Stimulated activated naive CD8-positive, alpha-beta T cell treated with anti-CD3 and anti-CD28 coated beads, Interleukin-15, Interleukin-2, amounts not matched to agents 100 ng/mL and 50 ng/mL, for 24 hours (primary cell): ENCODE measurements at regions not wholly inside any gene's neighbourhood (a gene's known extent, or its start where the extent isn't known, plus 50 kb on each side); places are given as distances from the start of the nearest gene placed in this dataset.

Experiments used
- H3K27ac Mint-ChIP-seq: one replicate; pipeline ENCODE4 v1.8.0; 2021; ENCODE audit warnings: mild to moderate bottlenecking, mixed read lengths
- H3K27me3 Mint-ChIP-seq: one replicate; pipeline ENCODE4 v1.8.0; 2021; ENCODE audit warnings: mixed read lengths
- H3K36me3 Mint-ChIP-seq: one replicate; pipeline ENCODE4 v1.8.0; 2021; ENCODE audit warnings: low read depth, mixed read lengths
- H3K4me1 Mint-ChIP-seq: one replicate; pipeline ENCODE4 v1.8.0; 2021; ENCODE audit warnings: low read depth, mixed read lengths
- H3K4me3 Mint-ChIP-seq: one replicate; pipeline ENCODE4 v1.8.0; 2021; ENCODE audit warnings: mild to moderate bottlenecking, mixed read lengths
- H3K9me3 Mint-ChIP-seq: one replicate; pipeline ENCODE4 v1.8.0; 2021; ENCODE audit warnings: mixed read lengths

DNA sequence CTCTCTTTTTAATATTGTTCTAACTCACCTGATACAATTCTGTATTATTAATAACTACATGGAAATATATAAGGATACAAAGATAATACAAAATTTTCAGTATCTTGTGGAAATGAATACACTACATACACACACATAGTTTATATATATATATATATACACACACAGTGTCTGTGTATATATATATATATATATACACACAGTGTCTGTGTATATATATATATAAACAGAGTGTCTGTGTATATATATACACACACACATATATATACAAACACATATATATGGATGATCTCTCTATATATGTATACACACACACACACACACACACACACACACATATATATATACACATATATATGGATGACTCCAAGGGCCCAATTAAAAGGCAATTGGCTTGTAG lies 749.1 kb downstream of the DACH1 start:
- no peaks in the 10 kb centered on the region for H3K9me3 Mint-ChIP-seq
- no peaks in the 10 kb centered on the region for H3K27me3 Mint-ChIP-seq
- no peaks in the 10 kb centered on the region for H3K4me1 Mint-ChIP-seq
- H3K4me3 Mint-ChIP-seq = no peak overlapping the region
- H3K27ac Mint-ChIP-seq = no peak overlapping the region
- H3K36me3 Mint-ChIP-seq = no peaks in the 10 kb centered on the region

DNA sequence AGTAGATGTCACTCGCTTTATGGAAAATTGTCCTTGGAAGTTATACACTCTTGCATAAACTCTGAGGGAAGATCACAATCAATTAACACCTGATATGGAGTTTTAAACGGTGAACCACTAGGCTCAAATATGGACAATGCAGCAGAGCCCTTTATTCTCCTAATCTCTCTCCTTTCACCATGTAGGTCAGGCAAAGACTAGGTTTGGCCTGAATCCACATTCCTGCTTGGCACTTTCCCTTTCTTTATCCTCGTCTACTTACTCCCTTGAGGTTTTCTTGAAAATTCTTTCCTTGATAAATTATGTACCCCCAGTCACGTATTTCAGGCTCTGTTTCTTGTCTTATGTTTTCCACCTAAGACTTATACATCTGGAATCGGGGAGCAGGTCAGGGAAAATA lies 751.7 kb downstream of the DACH1 start:
- no peak overlapping the region for H3K4me3 Mint-ChIP-seq
- H3K27ac Mint-ChIP-seq = no peak overlapping the region
- H3K36me3 Mint-ChIP-seq = no peaks in the 10 kb centered on the region
- H3K4me1 Mint-ChIP-seq = no peaks in the 10 kb centered on the region
- no peaks in the 10 kb centered on the region for H3K27me3 Mint-ChIP-seq
- H3K9me3 Mint-ChIP-seq = no peaks in the 10 kb centered on the region

DNA sequence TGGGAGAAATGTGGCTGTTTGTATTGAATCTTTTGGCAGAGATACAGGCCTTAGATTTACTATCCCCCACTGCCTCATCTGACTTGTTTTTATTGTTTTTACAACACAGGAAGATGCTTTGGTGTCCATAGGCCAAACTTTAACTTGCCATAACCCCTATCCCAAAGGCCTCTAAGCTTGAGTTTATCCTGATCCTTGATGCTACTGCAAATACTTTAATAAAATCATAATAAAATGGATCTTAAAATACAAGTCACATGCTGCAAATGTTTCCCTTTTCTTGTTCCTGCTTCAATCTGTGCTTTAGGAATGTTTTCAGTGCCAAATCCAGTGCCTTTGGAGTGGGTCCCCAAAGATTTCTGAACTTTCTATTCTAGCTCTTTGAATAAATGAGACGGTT lies 770.6 kb downstream of the DACH1 start:
- H3K36me3 Mint-ChIP-seq = no peaks in the 10 kb centered on the region
- H3K4me1 Mint-ChIP-seq = no peaks in the 10 kb centered on the region
- no peaks in the 10 kb centered on the region for H3K27me3 Mint-ChIP-seq
- no peak overlapping the region for H3K4me3 Mint-ChIP-seq
- H3K9me3 Mint-ChIP-seq = peaks cover 8% of the 10 kb centered on the region
- no peak overlapping the region for H3K27ac Mint-ChIP-seq

DNA sequence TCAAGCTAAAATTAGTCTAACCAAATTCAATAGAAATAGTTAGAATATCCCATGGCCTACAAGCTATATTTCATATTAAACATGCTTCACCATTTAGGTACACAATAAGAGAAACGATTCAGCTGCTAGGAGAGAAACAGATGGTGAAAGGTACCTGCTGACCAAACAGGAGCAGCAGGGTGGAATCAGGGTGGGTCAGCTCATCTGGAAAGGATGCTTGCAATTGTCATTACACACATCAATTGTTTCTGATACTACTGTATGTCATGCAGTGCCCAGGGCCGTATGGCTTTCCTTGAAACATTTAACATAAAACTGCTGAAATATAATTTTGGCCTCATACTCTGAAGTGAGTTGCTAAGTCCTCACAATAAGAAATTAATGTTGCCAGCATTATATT lies 776.0 kb downstream of the DACH1 start:
- no peaks in the 10 kb centered on the region for H3K4me1 Mint-ChIP-seq
- H3K36me3 Mint-ChIP-seq = no peaks in the 10 kb centered on the region
- no peak overlapping the region for H3K27ac Mint-ChIP-seq
- no peaks in the 10 kb centered on the region for H3K27me3 Mint-ChIP-seq
- H3K4me3 Mint-ChIP-seq = no peak overlapping the region
- peaks cover 16% of the 10 kb centered on the region for H3K9me3 Mint-ChIP-seq

DNA sequence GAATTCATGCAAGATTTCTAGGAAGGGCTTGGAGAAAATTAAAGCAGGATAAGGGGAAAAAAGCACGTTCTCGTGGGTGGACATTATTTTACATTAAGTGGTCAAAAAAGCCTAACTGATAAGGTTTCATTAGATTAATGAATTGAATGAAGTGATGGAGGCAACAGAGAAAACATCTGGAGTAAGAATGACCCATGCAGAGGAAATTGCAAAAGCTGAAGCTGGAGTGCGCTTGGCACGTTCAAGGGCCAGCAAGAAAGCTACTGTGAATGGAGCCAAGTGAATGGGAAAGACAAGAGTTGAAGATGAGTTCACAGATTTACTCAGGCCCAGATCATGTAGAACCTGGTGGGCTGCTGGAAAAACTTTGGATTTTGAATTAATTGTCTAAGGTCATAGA lies 777.9 kb downstream of the DACH1 start:
- Mint-ChIP-seq H3K36me3 (no peaks in the 10 kb centered on the region), H3K27ac (no peak overlapping the region), H3K4me3 (no peak overlapping the region), H3K9me3 (peaks cover 12% of the 10 kb centered on the region), H3K27me3 (no peaks in the 10 kb centered on the region), H3K4me1 (no peaks in the 10 kb centered on the region)

DNA sequence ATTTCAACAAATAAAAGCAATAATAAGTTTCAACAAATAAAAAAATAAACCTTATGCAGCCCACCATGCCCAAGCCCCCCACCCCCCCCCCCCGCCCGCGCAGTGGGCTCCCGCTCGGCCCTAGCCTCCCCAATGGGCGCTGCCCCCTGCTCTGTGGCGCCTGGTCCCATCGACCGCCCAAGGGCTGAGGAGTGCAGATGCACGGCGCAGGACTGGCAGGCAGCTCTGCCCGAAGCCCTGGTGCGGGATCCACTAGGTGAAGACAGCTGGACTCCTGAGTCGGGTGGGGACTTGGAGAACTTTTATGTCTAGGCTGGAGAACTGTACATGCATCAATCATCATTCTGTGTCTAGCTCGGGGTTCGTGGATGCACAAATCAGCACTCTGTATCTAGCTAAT lies 779.6 kb downstream of the DACH1 start:
- Mint-ChIP-seq H3K9me3 (peaks cover 12% of the 10 kb centered on the region), H3K4me3 (no peak overlapping the region), H3K27me3 (no peaks in the 10 kb centered on the region), H3K27ac (no peak overlapping the region), H3K36me3 (no peaks in the 10 kb centered on the region), H3K4me1 (no peaks in the 10 kb centered on the region)

DNA sequence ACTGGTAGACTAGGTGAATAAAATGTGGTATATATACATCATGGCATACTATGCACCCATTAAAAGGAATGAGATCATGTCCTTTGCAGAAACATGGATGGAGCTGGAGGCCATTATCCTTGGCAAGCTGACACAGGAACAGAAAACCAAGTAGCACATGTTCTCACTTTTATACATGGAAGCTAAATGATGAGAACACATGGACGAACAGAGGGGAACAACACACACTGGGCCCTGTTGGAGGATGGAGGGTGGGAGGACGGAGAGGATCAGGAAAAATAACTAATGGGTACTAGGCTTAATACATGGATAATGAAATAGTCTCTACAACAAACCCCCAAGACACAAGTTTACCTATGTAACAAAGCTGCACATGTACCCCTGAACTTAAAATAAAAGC lies 780.0 kb downstream of the DACH1 start:
- Mint-ChIP-seq H3K9me3 (peaks cover 12% of the 10 kb centered on the region), H3K4me3 (no peak overlapping the region), H3K27me3 (no peaks in the 10 kb centered on the region), H3K27ac (no peak overlapping the region), H3K4me1 (no peaks in the 10 kb centered on the region), H3K36me3 (no peaks in the 10 kb centered on the region)

DNA sequence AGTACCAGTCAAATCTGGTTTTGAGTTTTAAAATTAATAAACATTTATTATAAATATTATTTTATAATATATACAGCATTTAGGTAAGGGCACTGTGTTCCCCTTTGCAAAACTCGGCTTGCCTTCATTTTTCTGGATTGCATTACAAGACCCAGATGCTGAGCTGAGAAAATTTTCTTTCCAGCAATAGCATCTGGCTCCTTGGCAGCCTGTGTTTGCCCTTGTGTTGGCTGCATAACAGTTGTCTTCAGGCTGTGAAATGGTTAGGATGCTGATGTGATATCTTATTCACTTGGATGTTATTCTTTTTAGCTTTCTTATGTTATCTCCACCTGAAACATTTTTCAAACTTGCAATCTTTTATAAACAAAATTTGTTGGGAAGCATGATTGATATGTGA lies 784.4 kb downstream of the DACH1 start:
- H3K27ac Mint-ChIP-seq = no peak overlapping the region
- H3K36me3 Mint-ChIP-seq = no peaks in the 10 kb centered on the region
- H3K4me3 Mint-ChIP-seq = no peak overlapping the region
- H3K27me3 Mint-ChIP-seq = no peaks in the 10 kb centered on the region
- H3K9me3 Mint-ChIP-seq = peaks cover 3% of the 10 kb centered on the region
- no peaks in the 10 kb centered on the region for H3K4me1 Mint-ChIP-seq

DNA sequence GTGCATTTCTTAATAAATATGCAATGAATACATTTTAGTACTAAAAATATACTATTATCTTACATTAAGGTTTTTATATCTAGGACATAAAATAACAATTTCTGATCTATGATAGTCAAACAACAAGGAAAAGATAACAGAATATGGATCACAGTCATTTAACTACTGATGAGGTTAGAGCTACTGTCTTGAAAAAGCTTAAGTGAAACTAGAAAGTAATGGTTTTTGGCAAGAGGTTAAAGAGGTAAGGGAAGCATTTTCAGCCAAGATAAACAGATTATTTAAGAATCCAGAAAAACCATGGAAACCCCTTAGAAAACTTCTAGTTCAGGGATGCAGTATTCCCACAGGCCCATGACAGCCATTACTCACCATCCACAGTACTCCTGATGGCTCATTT lies 787.4 kb downstream of the DACH1 start:
- Mint-ChIP-seq H3K27ac (no peak overlapping the region), H3K27me3 (no peaks in the 10 kb centered on the region), H3K9me3 (no peaks in the 10 kb centered on the region), H3K4me1 (no peaks in the 10 kb centered on the region), H3K36me3 (no peaks in the 10 kb centered on the region), H3K4me3 (no peak overlapping the region)

DNA sequence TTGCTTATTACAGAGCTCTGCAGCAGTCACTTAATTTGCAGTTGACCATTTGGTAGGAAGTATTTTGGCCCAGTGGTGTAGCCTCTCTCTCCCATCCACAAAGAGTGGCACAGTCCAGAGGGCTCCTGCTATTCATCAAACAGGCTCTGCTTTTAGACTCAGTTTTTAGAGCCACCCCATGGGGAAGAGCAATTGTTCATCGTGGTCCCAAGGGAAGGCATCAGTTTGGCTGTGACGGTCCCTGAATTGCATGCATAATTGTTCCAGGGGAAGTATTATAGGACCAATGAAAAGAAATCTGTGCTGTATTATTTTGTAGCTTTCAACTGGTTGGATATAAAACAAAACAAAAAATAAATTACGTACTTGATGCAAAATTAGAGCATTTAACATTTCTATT lies 799.0 kb downstream of the DACH1 start:
- no peak overlapping the region for H3K27ac Mint-ChIP-seq
- no peak overlapping the region for H3K4me3 Mint-ChIP-seq
- peaks cover 10% of the 10 kb centered on the region for H3K9me3 Mint-ChIP-seq
- H3K27me3 Mint-ChIP-seq = no peaks in the 10 kb centered on the region
- no peaks in the 10 kb centered on the region for H3K4me1 Mint-ChIP-seq
- no peaks in the 10 kb centered on the region for H3K36me3 Mint-ChIP-seq

DNA sequence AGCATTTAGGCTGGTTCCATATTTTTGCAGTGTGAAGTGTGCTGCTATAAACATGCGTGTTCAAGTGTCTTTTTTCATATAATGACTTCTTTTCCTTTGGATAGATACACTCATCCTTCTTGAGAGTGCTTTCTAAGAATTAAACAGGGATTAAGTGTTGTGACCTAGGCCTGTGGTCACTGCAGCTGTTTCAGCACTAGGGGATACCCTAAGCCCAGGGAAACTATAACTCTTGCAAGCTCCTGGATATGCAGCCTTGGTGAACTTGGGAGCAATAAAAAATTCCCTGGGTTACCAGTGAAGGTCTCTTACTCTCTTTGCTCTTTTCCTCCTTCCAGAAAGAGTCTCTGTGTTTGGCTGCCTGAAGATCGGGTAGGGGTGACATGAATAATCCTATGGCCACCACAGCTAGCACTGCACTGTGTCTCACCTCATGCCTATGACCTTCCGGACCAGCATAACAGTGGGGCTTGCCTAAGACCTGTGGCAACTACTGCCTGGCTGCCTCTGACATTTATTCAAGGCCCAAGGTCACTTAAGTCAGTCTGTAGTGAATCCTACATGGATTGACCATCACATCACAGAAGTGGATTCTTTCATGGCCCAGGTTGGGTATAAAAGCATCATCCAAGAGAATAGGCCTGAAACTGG lies 799.7 kb downstream of the DACH1 start:
- Mint-ChIP-seq H3K4me1 (no peaks in the 10 kb centered on the region), H3K27ac (no peak overlapping the region), H3K4me3 (no peak overlapping the region), H3K36me3 (no peaks in the 10 kb centered on the region), H3K27me3 (no peaks in the 10 kb centered on the region), H3K9me3 (peaks cover 14% of the 10 kb centered on the region)

DNA sequence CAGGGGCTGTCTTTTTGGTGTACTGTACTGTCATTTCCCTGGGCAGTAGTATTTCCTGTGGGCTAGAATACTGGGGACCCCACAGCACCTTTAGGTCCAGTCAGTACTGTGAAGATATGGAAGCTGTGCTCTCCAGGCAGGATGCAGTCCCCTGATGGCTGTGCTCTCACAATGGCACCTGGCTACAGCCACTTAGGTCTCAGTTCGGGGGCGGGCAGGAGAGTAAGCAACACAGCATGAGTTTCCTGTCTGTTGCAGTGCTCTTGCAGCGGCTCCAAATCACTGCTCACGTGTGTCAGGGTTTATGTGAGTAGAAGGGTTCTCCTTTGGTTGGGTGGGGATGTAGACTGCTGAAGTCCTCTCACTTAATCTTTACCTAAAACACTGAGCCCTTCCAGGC lies 810.4 kb downstream of the DACH1 start:
- H3K4me3 Mint-ChIP-seq = no peak overlapping the region
- no peaks in the 10 kb centered on the region for H3K4me1 Mint-ChIP-seq
- no peaks in the 10 kb centered on the region for H3K27me3 Mint-ChIP-seq
- H3K9me3 Mint-ChIP-seq = peaks cover 3% of the 10 kb centered on the region
- H3K27ac Mint-ChIP-seq = no peak overlapping the region
- no peaks in the 10 kb centered on the region for H3K36me3 Mint-ChIP-seq

DNA sequence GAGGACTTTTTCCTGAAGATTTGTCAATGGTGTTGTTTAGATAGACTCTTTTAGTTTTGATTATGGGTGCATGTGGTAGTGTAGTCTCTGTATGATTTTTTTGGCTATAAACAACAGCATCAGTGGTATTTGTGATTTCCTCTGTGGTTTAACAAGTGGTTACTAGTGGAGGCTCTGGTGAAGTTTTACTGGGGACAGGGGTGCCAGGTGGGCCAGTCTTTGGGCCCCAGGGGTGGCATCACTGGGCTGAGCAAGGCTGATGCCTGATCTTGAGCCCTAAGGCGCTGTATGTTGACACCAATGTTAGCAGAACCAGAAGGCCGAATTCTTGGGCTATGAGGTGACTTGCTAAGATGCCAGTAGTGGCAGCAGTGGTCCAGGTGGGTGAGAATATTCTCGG lies 811.4 kb downstream of the DACH1 start:
- no peaks in the 10 kb centered on the region for H3K36me3 Mint-ChIP-seq
- no peaks in the 10 kb centered on the region for H3K27me3 Mint-ChIP-seq
- H3K4me1 Mint-ChIP-seq = no peaks in the 10 kb centered on the region
- no peaks in the 10 kb centered on the region for H3K9me3 Mint-ChIP-seq
- no peak overlapping the region for H3K27ac Mint-ChIP-seq
- no peak overlapping the region for H3K4me3 Mint-ChIP-seq

DNA sequence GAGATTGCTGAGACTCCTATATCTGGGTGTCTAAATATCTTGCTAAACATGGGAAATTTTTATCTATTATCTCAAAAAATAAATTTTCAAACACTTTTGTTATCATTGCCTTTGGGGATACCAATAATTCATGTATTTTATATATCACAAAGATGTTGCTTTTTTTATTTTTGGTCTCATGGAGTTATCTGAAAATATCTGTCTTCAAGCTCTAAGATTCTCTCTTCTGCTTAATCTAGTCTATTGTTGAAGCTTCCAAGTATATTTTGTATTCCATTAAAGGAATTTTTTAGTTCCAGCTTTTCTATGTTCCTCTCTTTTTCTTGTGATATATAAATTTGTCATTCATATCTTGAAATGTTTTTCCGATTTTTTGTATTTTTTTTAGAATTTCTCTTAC lies 812.0 kb downstream of the DACH1 start:
- Mint-ChIP-seq H3K9me3 (no peaks in the 10 kb centered on the region), H3K4me3 (no peak overlapping the region), H3K27me3 (no peaks in the 10 kb centered on the region), H3K4me1 (no peaks in the 10 kb centered on the region), H3K36me3 (no peaks in the 10 kb centered on the region), H3K27ac (no peak overlapping the region)

DNA sequence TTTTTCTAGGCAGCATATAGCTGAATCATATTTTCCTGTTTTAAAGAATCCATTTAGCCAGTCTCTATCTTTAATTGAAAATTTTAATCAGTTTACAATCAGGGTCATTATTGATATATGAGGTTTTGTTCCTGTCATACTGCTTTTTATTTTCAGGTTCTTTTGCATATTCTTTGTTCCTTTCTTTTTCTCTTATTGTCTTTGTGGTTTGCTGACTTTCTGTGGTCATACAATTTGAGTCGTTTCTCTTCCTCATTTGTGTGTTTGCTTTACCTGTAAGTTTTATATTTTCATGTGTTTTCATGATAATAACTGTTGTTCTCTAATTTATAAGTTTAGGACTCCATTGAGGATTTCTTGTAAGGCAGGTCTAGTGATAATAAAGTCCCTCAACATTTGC lies 812.6 kb downstream of the DACH1 start:
- no peak overlapping the region for H3K27ac Mint-ChIP-seq
- H3K9me3 Mint-ChIP-seq = no peaks in the 10 kb centered on the region
- no peaks in the 10 kb centered on the region for H3K27me3 Mint-ChIP-seq
- no peak overlapping the region for H3K4me3 Mint-ChIP-seq
- H3K4me1 Mint-ChIP-seq = no peaks in the 10 kb centered on the region
- no peaks in the 10 kb centered on the region for H3K36me3 Mint-ChIP-seq

DNA sequence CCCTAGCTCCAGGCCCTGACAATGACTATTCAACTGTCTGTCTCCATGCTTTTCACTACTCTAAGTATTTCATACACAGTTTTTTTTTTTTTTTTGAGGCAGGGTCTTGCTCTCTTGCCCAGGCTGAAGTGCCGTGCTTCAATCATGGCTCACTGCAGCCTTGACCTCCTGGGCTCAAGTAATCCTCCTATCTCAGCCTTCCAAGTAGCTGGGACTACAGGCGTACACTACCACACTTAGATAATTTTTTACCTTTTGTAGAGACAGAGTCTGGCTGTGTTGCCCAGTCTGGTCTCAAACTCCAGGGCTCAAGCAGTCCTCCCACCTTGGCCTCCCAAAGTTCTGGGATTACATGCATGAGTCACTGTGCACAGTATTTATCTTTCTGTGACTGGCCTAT lies 815.4 kb downstream of the DACH1 start:
- H3K27ac Mint-ChIP-seq = no peak overlapping the region

More for the DNA sequence above, 815.4 kb downstream of the DACH1 start:
- Mint-ChIP-seq H3K27me3 (no peaks in the 10 kb centered on the region), H3K4me1 (no peaks in the 10 kb centered on the region), H3K9me3 (no peaks in the 10 kb centered on the region), H3K36me3 (no peaks in the 10 kb centered on the region), H3K4me3 (no peak overlapping the region)
